ENCODE measurements at regions not wholly inside any gene's neighbourhood (a gene's known extent, or its start where the extent isn't known, plus 50 kb on each side); places are given as distances from the start of the nearest gene placed in this dataset.
"Not testable (repeated sequence)": the region's sequence is repeated elsewhere in the genome, so short reads cannot be mapped to it uniquely, and the experiment has no call there.

GRCh38 chr20:25978450-25979190, 282.0 kb upstream of the ZNF337 start:
- TF ChIP-seq CTCF, EZH2phosphoT487, EZH2 (IDR thresholded peaks at IDR 0.05): not testable (repeated sequence)
